Esophagus muscularis mucosa (tissue), 4 donors: ENCODE measurements at regions not wholly inside any gene's neighbourhood (a gene's known extent, or its start where the extent isn't known, plus 50 kb on each side); places are given as distances from the start of the nearest gene placed in this dataset.
"Not testable (repeated sequence)": the region's sequence is repeated elsewhere in the genome, so short reads cannot be mapped to it uniquely, and the experiment has no call there.

Source experiments
- DNase-seq: peaks from one replicate; pipeline ENCODE4 v3.0.0-alpha.2; 2017; ENCODE audit errors: extremely low spot score
- H3K27ac ChIP-seq, 4 donors: fragments of 200-600 bp; sonication (generic); replicated peaks in 1 of 4; 1 replicate in 3 of 4; 2 replicates in 1 of 4; pipeline ENCODE4 v1.5.1; 2016 to 2019; ENCODE audit warnings: mild to moderate bottlenecking in 1 of 4
- H3K27me3 ChIP-seq, 4 donors: fragments of 200-600 bp; sonication (generic); one replicate each; pipeline versions ENCODE4 v1.5.1 to v1.6.0; 2016 to 2019
- H3K36me3 ChIP-seq, 4 donors: fragments of 200-600 bp; sonication (generic); one replicate each; pipeline ENCODE4 v1.5.1; 2016 to 2019
- H3K4me1 ChIP-seq, 4 donors: fragments of 200-600 bp; sonication (generic); one replicate each; pipeline ENCODE4 v1.5.1; 2016 to 2019
- H3K4me3 ChIP-seq, 4 donors: fragments of 200-600 bp; sonication (generic); 1 replicate in 2 of 4; 2 replicates in 2 of 4; pipeline ENCODE4 v1.5.1; 2016 to 2019; ENCODE audit warnings: mild to moderate bottlenecking in 4 of 4, moderate library complexity in 1 of 4
- H3K9me3 ChIP-seq, 4 donors: fragments of 200-600 bp; sonication (generic); 1 replicate in 3 of 4; 2 replicates in 1 of 4; pipeline ENCODE4 v1.5.1; 2016 to 2019
- WGBS: methylation state at CpG from one replicate; pipeline ENCODE4 v1.1.5; 2018; 5-methylcytosine and 5-hydroxymethylcytosine counted together
- intact Hi-C: fragments of 100-400 bp; cut with DNase I; formaldehyde crosslinking; loops from one replicate; pipeline ENCODE4 v1.15.1; 2023
- small RNA-seq, 3 donors: library from RNA; depleted of rRNA; stranded (forward); fragments of <200 nt; gene quantifications; one replicate each; pipeline ENCODE3, GENCODE V24; 2016
- TF ChIP-seq, protein P1 (sequence below), 3 experiments: fragments of 200-600 bp in 2 of 3; fragments of 450-650 bp in 1 of 3; sonication (generic) in 2 of 3; IDR thresholded peaks; one replicate each; pipeline ENCODE4 v1.5.1; 2017 to 2019; ENCODE audit warnings: antibody characterized with exemption in 3 of 3, mild to moderate bottlenecking in 2 of 3, moderate library complexity in 1 of 3

GRCh38 chr21:6363591-6363990, 4157.8 kb upstream of the TPTE start:
- H3K36me3 ChIP-seq, H3K27ac ChIP-seq, H3K4me3 ChIP-seq, DNase-seq, H3K9me3 ChIP-seq, intact Hi-C loops, H3K4me1 ChIP-seq, H3K27me3 ChIP-seq: not testable (repeated sequence)
- no CpG with 5 or more reads among the region's 1 CpG for WGBS

DNA sequence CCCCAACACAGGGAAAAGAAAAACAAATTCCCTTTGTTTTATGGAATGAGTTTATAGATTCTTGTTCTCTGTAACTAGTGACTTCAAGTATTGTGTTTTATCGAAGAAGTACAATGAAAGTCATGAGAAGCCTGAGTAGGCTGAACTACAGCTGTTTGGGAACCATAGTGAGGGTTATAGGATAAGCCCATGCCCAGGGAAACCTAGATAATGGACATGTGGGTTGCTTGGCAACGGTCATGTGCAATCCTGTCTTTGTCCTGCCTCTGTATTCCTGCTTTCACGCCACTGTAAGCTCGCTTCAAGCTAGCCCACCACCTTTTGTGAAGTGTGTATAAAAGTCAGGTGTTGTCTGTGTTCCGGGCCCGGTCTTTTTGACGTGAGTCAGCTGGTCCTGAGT, 4152.6 kb upstream of the TPTE start:
- H3K9me3 ChIP-seq, DNase-seq, H3K36me3 ChIP-seq, H3K27me3 ChIP-seq, H3K4me1 ChIP-seq, intact Hi-C loops: not testable (repeated sequence)
- peak overlapping the region; percentile 72 to 84 (median 76) for H3K27ac ChIP-seq
- WGBS: 19% methylated on average over 7 of the region's 7 CpGs
- peak overlapping the region; percentile 36 to 48 (median 38) for H3K4me3 ChIP-seq

- H3K36me3 ChIP-seq, H3K4me3 ChIP-seq, H3K9me3 ChIP-seq, DNase-seq, intact Hi-C loops, H3K27ac ChIP-seq, H3K4me1 ChIP-seq: not testable (repeated sequence)
- WGBS: no CpG with 5 or more reads among the region's 3 CpGs
- peaks cover 0 to 15% (median 0%) of the 10 kb centered on the region in 4 donors for H3K27me3 ChIP-seq
Observed at GRCh38 chr21:6373253-6373652, 4148.1 kb upstream of the TPTE start.

GRCh38 chr21:6374232-6374631, 4147.2 kb upstream of the TPTE start:
- H3K9me3 ChIP-seq, H3K27ac ChIP-seq, H3K36me3 ChIP-seq, intact Hi-C loops, H3K4me1 ChIP-seq, H3K4me3 ChIP-seq: not testable (repeated sequence)
- H3K27me3 ChIP-seq: peaks cover 0 to 15% (median 0%) of the 10 kb centered on the region in 4 donors
- WGBS: 32% methylated on average over 12 of the region's 12 CpGs
- TF ChIP-seq, protein P1, sequence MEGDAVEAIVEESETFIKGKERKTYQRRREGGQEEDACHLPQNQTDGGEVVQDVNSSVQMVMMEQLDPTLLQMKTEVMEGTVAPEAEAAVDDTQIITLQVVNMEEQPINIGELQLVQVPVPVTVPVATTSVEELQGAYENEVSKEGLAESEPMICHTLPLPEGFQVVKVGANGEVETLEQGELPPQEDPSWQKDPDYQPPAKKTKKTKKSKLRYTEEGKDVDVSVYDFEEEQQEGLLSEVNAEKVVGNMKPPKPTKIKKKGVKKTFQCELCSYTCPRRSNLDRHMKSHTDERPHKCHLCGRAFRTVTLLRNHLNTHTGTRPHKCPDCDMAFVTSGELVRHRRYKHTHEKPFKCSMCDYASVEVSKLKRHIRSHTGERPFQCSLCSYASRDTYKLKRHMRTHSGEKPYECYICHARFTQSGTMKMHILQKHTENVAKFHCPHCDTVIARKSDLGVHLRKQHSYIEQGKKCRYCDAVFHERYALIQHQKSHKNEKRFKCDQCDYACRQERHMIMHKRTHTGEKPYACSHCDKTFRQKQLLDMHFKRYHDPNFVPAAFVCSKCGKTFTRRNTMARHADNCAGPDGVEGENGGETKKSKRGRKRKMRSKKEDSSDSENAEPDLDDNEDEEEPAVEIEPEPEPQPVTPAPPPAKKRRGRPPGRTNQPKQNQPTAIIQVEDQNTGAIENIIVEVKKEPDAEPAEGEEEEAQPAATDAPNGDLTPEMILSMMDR (IDR thresholded peaks at IDR 0.05): peak; percentile 20 to 34 (median 25)
- peak; percentile 93 for DNase-seq

DNA sequence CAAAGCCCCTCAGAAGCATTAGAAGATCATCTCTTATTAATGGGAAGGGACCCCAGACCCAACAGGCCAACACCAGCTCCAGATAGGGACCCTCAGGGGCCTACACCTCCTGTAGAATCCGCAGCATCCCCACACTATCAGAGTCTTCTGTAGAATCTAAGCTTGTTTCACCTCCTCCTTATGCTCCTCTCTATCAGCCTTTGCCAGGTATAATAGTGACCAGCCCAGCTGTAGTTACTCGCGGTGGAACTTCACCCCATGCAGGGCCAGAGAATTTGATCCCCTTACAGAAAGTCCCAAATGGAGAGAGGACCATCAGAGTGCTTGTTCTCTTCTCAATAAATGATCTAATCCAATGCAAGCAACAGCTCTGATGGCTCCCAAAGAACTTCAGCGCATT, 4146.5 kb upstream of the TPTE start:
- intact Hi-C loops, H3K9me3 ChIP-seq, H3K4me3 ChIP-seq, H3K4me1 ChIP-seq, H3K27ac ChIP-seq, H3K36me3 ChIP-seq: not testable (repeated sequence)
- H3K27me3 ChIP-seq: peaks cover 0 to 15% (median 0%) of the 10 kb centered on the region in 4 donors
- peak; percentile 92 for DNase-seq
- WGBS: 76% methylated on average over 4 of the region's 4 CpGs

DNA sequence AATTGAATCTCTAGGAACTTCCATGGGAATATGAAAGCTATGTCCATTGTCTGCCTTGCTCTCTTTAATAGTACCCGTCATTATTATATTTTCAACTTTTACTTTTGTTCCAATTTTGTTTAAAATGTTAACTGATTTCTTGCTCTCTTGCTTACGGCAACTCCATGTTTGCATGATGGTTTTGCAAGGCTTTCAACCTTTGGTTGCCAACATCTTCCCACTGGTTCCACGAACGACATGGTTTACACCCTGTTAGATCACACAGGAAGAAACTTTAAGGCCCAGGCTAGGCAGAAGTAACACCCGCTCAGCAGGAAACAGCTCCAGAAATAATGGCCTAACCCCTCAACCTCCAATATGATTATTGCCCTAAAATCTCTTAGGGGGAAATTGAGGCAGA, 4145.6 kb upstream of the TPTE start:
- peaks cover 0 to 15% (median 0%) of the 10 kb centered on the region in 4 donors for H3K27me3 ChIP-seq
- H3K27ac ChIP-seq, intact Hi-C loops, H3K9me3 ChIP-seq, DNase-seq, H3K4me3 ChIP-seq, H3K4me1 ChIP-seq, H3K36me3 ChIP-seq: not testable (repeated sequence)
- WGBS: 63% methylated on average over 4 of the region's 5 CpGs

GRCh38 chr21:6376321-6377070, 4144.9 kb upstream of the TPTE start:
- H3K36me3 ChIP-seq, H3K9me3 ChIP-seq, H3K4me3 ChIP-seq, H3K27ac ChIP-seq, DNase-seq, intact Hi-C loops, H3K4me1 ChIP-seq: not testable (repeated sequence)
- H3K27me3 ChIP-seq: peaks cover 0 to 15% (median 0%) of the 10 kb centered on the region in 4 donors
- 64% methylated on average over 9 of the region's 9 CpGs for WGBS

Small RNAs in the stretch of these regions (small RNA-seq; reads per million reads assigned to genes)
- gene RF00019: 0 reads per million in 3 donors
